ENCODE measurements at regions not wholly inside any gene's neighbourhood (a gene's known extent, or its start where the extent isn't known, plus 50 kb on each side); places are given as distances from the start of the nearest gene placed in this dataset.

- TF ChIP-seq POLR2A (IDR thresholded peaks at IDR 0.05): no peak
- TF ChIP-seq, protein P1, sequence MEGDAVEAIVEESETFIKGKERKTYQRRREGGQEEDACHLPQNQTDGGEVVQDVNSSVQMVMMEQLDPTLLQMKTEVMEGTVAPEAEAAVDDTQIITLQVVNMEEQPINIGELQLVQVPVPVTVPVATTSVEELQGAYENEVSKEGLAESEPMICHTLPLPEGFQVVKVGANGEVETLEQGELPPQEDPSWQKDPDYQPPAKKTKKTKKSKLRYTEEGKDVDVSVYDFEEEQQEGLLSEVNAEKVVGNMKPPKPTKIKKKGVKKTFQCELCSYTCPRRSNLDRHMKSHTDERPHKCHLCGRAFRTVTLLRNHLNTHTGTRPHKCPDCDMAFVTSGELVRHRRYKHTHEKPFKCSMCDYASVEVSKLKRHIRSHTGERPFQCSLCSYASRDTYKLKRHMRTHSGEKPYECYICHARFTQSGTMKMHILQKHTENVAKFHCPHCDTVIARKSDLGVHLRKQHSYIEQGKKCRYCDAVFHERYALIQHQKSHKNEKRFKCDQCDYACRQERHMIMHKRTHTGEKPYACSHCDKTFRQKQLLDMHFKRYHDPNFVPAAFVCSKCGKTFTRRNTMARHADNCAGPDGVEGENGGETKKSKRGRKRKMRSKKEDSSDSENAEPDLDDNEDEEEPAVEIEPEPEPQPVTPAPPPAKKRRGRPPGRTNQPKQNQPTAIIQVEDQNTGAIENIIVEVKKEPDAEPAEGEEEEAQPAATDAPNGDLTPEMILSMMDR (IDR thresholded peaks at IDR 0.05): no peak
These were observed 150.2 kb upstream of the CDK1 start for GRCh38 chr10:60627778-60628748.

Data from esophagus squamous epithelium (tissue), 4 donors.